H1 (cell line): ENCODE measurements at regions not wholly inside any gene's neighbourhood (a gene's known extent, or its start where the extent isn't known, plus 50 kb on each side); places are given as distances from the start of the nearest gene placed in this dataset.

Source experiments
- CEBPB ChIP-seq: IDR thresholded peaks from 2 replicates; pipeline ENCODE4 v1.6.1; 2012; ENCODE audit warnings: low read depth, low read length
- SP1 ChIP-seq: IDR thresholded peaks from 2 replicates; pipeline ENCODE4 v1.6.1; 2011; ENCODE audit warnings: low read depth, low read length
- TF ChIP-seq, protein P1 (sequence below): fragments of 300-600 bp; sonication (generic); IDR thresholded peaks from 2 replicates; pipeline ENCODE4 v1.7.1; 2012; ENCODE audit warnings: low read length, moderate library complexity, mild to moderate bottlenecking, inconsistent platforms; ENCODE audit not compliant: insufficient replicate concordance
- TF ChIP-seq, protein P2 (sequence below), 3 experiments: IDR thresholded peaks; 1 replicate in 2 of 3; 2 replicates in 1 of 3; pipeline versions ENCODE4 v1.5.1 to v1.6.1; 2011; ENCODE audit warnings: low read length in 3 of 3, mild to moderate bottlenecking in 3 of 3, inconsistent platforms in 2 of 3, low read depth in 1 of 3, moderate library complexity in 1 of 3; ENCODE audit not compliant: insufficient read depth in 1 of 3; ENCODE audit errors: control extremely low read depth in 1 of 3

DNA sequence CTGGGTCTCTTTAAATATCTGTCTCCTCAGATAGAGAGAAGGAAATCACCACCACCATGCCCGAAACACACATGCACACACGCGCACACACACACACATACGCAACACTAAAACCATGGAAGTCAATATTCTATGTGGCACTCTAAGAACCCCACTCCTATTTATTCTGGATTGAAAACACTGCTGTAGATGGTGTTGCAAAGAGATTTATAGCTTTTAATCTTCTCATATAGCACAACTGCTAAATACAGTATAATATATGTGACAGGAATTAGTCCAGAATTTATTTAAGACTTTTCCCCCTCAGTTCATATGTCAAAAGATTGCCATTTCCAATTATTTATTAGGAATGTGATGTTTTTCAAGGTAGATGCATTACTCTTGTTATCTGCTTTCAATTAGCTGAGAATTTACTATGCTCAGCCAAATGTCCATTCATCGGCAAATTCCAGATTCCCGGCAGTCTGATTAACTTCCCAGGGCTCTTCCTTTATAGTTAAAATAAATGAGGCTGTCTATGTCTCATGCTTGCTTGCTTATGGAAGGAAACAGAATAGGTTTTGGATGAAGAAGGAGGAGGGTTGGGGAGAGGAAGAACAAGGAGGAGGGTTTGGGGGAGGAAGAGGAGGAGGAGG is 115.4 kb upstream of the NDP start (continued):
- TF ChIP-seq, protein P1, sequence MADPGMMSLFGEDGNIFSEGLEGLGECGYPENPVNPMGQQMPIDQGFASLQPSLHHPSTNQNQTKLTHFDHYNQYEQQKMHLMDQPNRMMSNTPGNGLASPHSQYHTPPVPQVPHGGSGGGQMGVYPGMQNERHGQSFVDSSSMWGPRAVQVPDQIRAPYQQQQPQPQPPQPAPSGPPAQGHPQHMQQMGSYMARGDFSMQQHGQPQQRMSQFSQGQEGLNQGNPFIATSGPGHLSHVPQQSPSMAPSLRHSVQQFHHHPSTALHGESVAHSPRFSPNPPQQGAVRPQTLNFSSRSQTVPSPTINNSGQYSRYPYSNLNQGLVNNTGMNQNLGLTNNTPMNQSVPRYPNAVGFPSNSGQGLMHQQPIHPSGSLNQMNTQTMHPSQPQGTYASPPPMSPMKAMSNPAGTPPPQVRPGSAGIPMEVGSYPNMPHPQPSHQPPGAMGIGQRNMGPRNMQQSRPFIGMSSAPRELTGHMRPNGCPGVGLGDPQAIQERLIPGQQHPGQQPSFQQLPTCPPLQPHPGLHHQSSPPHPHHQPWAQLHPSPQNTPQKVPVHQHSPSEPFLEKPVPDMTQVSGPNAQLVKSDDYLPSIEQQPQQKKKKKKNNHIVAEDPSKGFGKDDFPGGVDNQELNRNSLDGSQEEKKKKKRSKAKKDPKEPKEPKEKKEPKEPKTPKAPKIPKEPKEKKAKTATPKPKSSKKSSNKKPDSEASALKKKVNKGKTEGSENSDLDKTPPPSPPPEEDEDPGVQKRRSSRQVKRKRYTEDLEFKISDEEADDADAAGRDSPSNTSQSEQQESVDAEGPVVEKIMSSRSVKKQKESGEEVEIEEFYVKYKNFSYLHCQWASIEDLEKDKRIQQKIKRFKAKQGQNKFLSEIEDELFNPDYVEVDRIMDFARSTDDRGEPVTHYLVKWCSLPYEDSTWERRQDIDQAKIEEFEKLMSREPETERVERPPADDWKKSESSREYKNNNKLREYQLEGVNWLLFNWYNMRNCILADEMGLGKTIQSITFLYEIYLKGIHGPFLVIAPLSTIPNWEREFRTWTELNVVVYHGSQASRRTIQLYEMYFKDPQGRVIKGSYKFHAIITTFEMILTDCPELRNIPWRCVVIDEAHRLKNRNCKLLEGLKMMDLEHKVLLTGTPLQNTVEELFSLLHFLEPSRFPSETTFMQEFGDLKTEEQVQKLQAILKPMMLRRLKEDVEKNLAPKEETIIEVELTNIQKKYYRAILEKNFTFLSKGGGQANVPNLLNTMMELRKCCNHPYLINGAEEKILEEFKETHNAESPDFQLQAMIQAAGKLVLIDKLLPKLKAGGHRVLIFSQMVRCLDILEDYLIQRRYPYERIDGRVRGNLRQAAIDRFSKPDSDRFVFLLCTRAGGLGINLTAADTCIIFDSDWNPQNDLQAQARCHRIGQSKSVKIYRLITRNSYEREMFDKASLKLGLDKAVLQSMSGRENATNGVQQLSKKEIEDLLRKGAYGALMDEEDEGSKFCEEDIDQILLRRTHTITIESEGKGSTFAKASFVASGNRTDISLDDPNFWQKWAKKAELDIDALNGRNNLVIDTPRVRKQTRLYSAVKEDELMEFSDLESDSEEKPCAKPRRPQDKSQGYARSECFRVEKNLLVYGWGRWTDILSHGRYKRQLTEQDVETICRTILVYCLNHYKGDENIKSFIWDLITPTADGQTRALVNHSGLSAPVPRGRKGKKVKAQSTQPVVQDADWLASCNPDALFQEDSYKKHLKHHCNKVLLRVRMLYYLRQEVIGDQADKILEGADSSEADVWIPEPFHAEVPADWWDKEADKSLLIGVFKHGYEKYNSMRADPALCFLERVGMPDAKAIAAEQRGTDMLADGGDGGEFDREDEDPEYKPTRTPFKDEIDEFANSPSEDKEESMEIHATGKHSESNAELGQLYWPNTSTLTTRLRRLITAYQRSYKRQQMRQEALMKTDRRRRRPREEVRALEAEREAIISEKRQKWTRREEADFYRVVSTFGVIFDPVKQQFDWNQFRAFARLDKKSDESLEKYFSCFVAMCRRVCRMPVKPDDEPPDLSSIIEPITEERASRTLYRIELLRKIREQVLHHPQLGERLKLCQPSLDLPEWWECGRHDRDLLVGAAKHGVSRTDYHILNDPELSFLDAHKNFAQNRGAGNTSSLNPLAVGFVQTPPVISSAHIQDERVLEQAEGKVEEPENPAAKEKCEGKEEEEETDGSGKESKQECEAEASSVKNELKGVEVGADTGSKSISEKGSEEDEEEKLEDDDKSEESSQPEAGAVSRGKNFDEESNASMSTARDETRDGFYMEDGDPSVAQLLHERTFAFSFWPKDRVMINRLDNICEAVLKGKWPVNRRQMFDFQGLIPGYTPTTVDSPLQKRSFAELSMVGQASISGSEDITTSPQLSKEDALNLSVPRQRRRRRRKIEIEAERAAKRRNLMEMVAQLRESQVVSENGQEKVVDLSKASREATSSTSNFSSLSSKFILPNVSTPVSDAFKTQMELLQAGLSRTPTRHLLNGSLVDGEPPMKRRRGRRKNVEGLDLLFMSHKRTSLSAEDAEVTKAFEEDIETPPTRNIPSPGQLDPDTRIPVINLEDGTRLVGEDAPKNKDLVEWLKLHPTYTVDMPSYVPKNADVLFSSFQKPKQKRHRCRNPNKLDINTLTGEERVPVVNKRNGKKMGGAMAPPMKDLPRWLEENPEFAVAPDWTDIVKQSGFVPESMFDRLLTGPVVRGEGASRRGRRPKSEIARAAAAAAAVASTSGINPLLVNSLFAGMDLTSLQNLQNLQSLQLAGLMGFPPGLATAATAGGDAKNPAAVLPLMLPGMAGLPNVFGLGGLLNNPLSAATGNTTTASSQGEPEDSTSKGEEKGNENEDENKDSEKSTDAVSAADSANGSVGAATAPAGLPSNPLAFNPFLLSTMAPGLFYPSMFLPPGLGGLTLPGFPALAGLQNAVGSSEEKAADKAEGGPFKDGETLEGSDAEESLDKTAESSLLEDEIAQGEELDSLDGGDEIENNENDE: no peak
- TF ChIP-seq CEBPB (no peak), SP1 (no peak)
- TF ChIP-seq, protein P2, sequence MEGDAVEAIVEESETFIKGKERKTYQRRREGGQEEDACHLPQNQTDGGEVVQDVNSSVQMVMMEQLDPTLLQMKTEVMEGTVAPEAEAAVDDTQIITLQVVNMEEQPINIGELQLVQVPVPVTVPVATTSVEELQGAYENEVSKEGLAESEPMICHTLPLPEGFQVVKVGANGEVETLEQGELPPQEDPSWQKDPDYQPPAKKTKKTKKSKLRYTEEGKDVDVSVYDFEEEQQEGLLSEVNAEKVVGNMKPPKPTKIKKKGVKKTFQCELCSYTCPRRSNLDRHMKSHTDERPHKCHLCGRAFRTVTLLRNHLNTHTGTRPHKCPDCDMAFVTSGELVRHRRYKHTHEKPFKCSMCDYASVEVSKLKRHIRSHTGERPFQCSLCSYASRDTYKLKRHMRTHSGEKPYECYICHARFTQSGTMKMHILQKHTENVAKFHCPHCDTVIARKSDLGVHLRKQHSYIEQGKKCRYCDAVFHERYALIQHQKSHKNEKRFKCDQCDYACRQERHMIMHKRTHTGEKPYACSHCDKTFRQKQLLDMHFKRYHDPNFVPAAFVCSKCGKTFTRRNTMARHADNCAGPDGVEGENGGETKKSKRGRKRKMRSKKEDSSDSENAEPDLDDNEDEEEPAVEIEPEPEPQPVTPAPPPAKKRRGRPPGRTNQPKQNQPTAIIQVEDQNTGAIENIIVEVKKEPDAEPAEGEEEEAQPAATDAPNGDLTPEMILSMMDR (IDR thresholded peaks at IDR 0.05; ENCODE audit: control extremely low read depth in 1 of 3, insufficient read depth in 1 of 3, low read depth in 1 of 3, low read length in 3 of 3): no peak
